ENCODE measurements at regions not wholly inside any gene's neighbourhood (a gene's known extent, or its start where the extent isn't known, plus 50 kb on each side); places are given as distances from the start of the nearest gene placed in this dataset.

DNA sequence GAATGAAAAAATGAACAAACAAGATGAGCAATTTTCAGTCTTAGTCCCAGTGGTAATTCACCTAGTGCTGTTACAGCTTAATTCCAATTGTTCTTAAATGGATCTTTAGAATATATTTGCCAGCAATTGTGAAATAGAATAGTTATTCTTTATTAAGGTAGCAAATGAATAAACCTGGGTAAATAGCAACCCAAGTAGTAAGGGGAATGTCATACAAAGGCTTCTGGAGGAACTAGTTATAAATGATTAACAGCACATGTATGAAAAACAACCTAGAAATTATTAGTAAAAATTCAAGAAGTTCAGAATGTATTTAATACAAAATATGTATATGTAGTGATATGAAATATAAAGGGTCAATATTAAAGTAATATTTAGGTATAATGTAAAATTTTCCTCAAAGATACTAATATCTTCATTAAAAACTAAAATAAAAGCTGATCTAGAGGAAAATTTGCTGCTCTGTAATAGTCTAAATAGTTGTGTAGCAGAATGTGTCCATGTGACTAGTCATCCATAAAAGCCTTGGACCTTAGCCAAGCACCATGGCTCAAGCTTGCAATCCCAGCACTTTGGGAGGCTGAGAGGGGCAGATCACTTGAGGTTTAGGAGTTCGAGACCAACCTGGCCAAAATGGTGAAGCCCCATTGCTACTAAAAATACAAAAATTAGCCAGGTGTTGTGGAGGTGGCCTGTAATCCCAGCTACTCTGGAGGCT, 535.9 kb upstream of the ATXN8OS start:
- FAIRE-seq: no peak

GRCh38 chr13:69567514-69567913, 540.1 kb upstream of the ATXN8OS start:
- FAIRE-seq: no peak

DNA sequence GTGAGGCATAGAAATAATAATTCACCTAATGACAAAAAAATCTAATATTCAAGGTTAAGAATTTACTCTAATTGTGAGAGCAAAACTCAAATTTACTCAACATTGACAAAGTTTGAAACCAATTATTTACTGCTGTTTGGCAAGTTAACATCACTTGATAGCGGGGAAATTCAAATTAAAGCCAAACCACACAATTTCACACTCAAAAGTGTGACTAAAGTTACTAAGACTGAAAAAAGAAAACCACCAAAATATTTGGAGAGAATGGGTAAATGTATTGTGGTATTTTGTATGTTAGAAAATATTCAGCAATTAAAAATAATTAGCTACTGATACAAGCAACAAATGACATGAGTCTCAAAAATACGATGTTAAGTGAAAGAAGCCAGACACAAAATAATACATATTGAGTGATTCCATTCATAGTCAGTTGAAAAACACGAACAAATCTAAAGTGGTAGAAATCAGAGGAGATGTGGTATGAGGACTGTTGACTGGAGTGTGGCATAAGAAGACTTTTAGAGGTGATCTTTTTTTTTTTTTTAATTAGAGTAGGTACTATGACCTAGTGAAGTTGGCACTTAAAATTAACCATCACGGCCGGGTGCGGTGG, 541.4 kb upstream of the ATXN8OS start:
- FAIRE-seq: no peak

DNA sequence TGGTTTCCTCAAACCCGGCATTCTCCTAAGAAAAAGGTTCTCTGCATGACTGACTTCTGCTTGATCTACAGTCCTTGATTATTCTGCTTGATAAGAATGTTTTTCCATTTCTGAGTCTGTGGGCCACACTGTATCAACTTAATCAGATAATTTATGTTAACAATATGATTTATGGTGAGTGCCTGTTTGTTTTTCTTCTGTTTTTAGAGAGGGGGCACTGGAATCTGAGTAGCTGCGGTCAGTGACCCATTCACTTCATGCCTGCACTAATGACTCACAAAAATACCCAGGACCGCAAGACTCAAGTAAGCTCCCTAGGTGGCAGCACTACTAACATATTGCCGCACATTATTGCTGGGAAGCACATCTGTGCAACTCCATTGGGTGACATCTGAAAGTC, 542.3 kb upstream of the ATXN8OS start:
- FAIRE-seq: no peak

DNA sequence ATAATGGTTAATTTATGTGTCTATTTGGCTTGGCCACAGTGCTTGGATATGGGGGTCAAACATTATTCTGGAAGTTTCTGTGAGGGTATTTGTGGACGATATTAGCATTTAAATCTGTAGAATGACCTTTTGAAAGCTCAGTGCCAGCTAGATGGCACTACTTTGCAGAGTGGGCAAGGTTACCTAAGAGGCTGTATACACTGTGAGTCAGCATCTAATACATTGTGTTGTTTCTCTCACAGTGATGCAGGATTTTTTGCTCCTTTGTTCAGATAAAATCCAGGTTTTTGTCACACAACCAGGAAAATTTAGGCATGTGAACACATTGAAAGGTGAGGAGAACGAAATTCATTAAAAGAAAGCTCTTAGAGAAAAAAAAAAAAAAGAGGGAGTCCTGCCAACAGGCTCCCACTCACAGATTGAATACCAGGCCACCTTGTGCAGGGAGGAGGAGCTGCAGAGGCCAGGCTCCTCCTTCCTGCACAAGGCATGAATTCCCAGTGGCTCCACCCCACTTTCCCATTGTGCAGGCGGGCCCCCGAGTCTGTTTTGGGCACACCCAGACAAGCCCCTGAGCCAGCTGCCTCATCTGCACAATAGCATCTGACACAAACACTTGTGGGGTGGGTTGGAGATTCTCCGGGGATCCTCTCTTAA, 551.0 kb upstream of the ATXN8OS start:
- FAIRE-seq: no peak

GRCh38 chr13:69553976-69554375, 553.6 kb upstream of the ATXN8OS start:
- FAIRE-seq: no peak

DNA sequence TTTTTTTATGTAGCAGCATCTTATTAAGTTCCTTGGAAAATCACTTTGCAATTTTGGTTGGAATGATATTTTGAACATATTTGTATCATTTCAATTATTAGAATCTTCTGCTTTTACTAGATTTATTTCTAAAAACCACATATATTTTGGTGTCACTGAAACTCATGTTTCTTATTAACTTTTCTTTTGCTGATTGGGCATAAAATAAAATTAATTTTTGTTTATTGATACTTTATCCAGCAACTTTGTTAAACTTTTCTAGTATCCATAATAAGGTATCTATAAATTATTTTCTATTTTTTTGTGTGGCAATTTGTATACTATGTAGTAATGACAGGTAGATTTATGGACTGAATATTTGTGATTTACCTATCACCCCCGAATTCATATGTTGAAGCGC, 556.4 kb upstream of the ATXN8OS start:
- FAIRE-seq: no peak

DNA sequence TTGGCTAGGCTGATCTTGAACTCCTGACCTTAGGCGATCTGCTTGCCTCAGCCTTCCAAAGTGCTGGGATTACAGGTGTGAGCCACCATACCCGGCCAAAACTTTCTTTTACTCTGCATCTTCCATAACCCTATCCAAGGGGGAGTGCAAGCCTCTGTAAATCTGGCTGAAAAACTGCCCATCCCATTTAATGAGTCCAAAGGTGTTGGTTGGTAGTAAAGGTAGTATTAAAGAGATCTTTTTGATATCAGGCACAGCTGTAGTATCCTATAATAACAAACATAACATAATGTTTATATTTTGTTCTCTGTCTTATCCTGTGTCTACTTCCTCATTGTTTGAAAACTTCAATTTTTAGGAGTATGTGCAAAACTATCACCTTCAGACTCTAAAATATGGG, 559.8 kb upstream of the ATXN8OS start:
- no peak for FAIRE-seq

DNA sequence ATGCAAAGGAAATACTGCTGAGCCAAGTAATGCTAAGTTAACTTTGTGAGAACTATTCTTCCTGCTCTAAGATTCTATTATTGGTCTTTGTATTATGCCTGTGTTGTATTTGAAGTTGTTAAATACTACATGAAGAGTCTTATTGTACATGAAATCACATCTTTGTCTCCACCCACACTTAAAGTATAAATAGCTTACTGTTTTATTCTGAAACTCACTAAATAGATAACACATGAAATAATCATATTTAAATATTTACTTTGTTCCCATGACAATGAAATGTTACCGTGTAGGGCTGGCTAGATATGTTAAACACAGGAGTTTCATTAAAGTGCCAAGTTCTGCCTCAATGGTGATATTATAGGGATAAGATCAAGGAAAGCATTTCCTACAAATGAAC, 562.1 kb upstream of the ATXN8OS start:
- no peak for FAIRE-seq

DNA sequence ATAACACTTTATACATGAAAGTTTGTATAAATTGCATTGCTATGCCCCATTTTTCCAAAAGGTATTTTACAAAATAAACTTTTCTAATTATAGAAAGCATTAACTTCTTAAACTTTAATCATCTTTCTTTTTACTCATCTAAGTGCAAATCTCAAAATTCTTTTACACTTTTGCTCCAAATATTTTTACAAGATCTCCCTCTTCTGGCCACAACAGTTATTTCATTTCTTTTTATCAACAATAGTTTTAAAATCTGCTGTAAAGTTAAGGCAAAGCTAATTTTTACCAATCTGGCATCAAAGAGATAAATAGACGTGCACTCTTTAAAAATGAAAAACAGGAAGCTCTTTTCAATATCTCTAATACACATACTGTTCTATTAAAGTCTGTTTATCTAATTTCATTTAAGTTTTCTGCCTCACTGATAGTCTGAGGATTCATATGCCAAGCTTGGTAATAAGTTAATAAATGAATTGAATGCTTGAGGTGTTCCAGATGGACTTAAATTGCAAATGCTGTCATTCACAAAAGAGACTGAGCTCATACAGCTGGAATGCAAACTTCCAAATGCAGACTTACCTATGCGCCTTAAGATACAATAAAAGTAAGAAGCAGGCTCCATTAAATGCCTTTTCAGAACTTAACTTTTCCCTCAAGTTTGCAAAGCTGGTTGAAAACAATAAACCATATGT, 583.0 kb upstream of the ATXN8OS start:
- FAIRE-seq: peak; percentile 83

DNA sequence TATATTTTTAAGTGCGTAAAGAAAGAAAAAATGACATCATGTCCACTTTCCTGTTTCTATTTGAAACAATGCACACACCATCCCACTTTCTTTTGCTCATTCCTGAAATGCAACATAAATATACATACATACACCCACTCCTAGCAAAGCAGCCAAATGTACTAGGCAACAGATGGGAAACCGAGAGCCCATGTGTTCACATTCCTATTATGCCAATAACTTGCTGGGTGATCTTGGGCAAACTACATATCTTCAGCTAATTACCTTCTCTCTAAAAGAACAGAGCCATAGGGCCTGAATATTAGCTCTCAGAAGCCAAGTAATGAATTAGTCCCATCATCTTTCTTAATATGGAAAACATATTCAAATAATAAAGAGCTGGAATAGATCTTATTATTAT, 610.6 kb upstream of the ATXN8OS start:
- no peak for FAIRE-seq

GRCh38 chr13:69495096-69495495, 612.5 kb upstream of the ATXN8OS start:
- no peak for FAIRE-seq

GRCh38 chr13:69487576-69487975, 620.0 kb upstream of the ATXN8OS start:
- FAIRE-seq: no peak

GRCh38 chr13:69485991-69486592, 621.5 kb upstream of the ATXN8OS start:
- no peak for FAIRE-seq

DNA sequence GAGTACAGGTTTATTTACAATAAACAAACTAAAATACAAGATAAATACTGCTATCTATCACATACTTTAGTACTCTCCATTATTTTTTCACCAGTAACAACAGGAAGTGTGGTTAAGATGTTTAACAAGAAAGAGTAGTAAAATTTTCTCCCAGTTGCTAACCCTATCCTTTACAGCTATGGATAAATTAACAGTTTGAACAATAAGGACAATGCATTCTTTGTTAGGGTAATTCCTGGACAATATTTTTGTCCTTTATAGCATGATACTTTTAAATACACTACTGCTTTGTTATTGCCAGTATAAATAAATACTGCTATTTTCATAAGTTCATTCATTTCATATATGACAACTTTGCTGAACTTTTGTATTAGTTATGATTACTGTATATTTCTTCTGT, 630.2 kb upstream of the ATXN8OS start:
- no peak for FAIRE-seq

GRCh38 chr13:69474011-69474685, 633.5 kb upstream of the ATXN8OS start:
- no peak for FAIRE-seq

DNA sequence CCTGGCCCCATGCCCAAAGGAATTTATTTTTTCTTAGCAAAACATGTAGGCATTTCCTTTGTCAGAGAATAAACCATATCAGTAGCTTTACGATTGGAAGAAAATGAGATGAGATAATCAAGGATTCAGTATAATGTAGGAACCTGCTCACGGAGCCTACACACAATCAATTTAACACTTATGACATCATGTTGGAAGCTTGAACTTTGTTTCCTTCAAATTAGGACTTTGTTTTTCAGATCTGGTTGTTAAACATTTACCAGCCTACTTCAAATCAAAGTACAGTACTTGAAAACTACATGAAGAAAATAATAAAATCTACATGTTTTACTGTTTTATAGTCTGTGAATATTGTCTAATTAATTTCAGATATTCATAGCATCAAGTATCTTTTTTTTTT, 639.0 kb upstream of the ATXN8OS start:
- FAIRE-seq: no peak

DNA sequence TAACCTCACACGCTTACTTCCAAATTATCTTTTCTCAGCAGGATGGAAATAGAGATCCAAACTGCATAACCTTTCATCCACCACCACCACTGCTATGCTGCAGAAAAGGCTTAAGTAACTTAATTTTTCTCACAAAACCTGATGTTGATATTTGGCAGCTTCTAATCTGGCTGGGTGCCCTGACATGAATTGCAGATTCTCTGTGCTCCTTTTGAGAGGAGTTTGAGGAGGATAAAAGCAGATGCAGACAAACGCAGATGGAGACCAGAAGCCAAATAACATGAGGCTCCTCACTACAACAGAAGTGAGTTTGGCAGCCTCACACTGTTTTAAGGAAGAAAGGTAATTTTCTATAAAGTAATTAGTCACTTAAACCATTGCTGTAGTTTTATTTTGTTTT, 646.2 kb upstream of the ATXN8OS start:
- no peak for FAIRE-seq

GRCh38 chr13:69459346-69459745, 648.3 kb upstream of the ATXN8OS start:
- FAIRE-seq: no peak

GRCh38 chr13:69458013-69458412, 649.6 kb upstream of the ATXN8OS start:
- no peak for FAIRE-seq

- no peak for FAIRE-seq
Observed at GRCh38 chr13:69450245-69450644, 657.4 kb upstream of the ATXN8OS start.

DNA sequence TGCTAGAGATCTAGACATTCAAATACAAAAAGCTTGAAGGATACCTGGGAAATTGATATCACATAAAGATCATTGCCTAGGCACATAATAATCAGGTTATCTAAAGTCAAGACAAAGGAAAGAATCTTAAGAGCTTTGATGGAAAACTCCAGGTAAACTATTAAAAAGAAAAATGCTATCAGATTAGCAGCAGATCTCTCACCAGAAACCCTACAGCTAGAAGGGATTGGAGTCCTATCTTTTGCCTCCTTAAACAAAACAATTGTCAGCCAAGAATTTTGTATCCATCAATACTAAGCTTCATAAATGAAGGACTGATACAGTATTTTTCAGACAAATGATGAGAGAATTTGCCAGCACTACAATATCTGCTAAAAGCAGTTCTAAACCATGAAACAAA, 682.4 kb upstream of the ATXN8OS start:
- no peak for FAIRE-seq

- no peak for FAIRE-seq
Observed at GRCh38 chr13:69423844-69424243, 683.8 kb upstream of the ATXN8OS start.

Data from colon (tissue), 2 donors.